GM12878 (cell line): ENCODE measurements at regions not wholly inside any gene's neighbourhood (a gene's known extent, or its start where the extent isn't known, plus 50 kb on each side); places are given as distances from the start of the nearest gene placed in this dataset.

Source experiments
- ATAC-seq: fragments of 200-7000 bp; cut with Tn5 transposase; 3 replicates; pipeline ENCODE4 v1.9.1; 2020; ENCODE audit warnings: mild to moderate bottlenecking, moderate library complexity
- BruUV-seq: library from RNA; stranded (reverse); fragments of 400-500 nt; replicated peaks from 2 replicates; lab custom pipeline; 2021; lab: Mats Ljungman, UMichigan
- CTCF ChIA-PET: fragments of 300-600 bp; sonication (Branson Sonifier 250); formaldehyde crosslinking; extraction: SDS; loops from one replicate; lab custom pipeline; 2021; ENCODE audit warnings: inconsistent platforms; lab: Yijun Ruan, JAX
- POLR2A ChIA-PET: fragments of 350-600 bp; formaldehyde crosslinking; extraction: SDS; loops from one replicate; lab custom pipeline; 2021; ENCODE audit warnings: inconsistent platforms; lab: Charles Lee
- RAD21 ChIA-PET: fragments of 300-600 bp; sonication (Branson Sonifier 250); formaldehyde crosslinking; loops from one replicate; lab custom pipeline; 2023; ENCODE audit warnings: antibody characterized with exemption; ENCODE audit not compliant: unreplicated experiment; lab: Charles Lee
- SMC1A ChIA-PET: fragments of 300-600 bp; sonication (Branson Sonifier 250); formaldehyde crosslinking; loops from one replicate; lab custom pipeline; 2023; ENCODE audit not compliant: unreplicated experiment, uncharacterized antibody; lab: Charles Lee
- DNase-seq: peaks from one replicate; pipeline ENCODE4 v3.0.0-alpha.2; 2011; ENCODE audit warnings: low read depth, low spot score
- FAIRE-seq: peaks from 3 replicates; lab custom pipeline; 2011; peaks lifted over from hg19 to GRCh38; lab: Jason Lieb, UNC
- H2AFZ ChIP-seq: 2 replicates; pipeline ENCODE4 v1.6.0; 2011; ENCODE audit warnings: low read depth, low read length, control low read depth; ENCODE audit not compliant: control insufficient read depth
- H3K27ac ChIP-seq: 2 replicates; pipeline ENCODE4 v1.5.1; 2011; ENCODE audit warnings: control low read depth; ENCODE audit not compliant: control insufficient read depth, insufficient read depth
- H3K27me3 ChIP-seq, 2 experiments: replicated peaks in 1 of 2; 2 replicates each; pipeline versions ENCODE4 v1.6.0 to v1.6.1; 2011; ENCODE audit warnings: low read length in 1 of 2; ENCODE audit not compliant: control insufficient read depth in 2 of 2, insufficient read depth in 2 of 2
- H3K36me3 ChIP-seq, 2 experiments: 2 replicates each; pipeline ENCODE4 v1.5.1; 2011; ENCODE audit warnings: low read length in 1 of 2; ENCODE audit not compliant: control insufficient read depth in 2 of 2, insufficient read depth in 2 of 2
- H3K4me1 ChIP-seq: 2 replicates; pipeline ENCODE4 v1.6.1; 2011; ENCODE audit warnings: mild to moderate bottlenecking, low read length, moderate library complexity, mixed read lengths; ENCODE audit not compliant: control insufficient read depth, insufficient read depth
- H3K4me2 ChIP-seq: 2 replicates; pipeline ENCODE4 v1.6.0; 2011; ENCODE audit warnings: control low read depth; ENCODE audit not compliant: control insufficient read depth, insufficient read depth
- H3K4me3 ChIP-seq: fragments of 200-600 bp; sonication (generic); 2 replicates; pipeline ENCODE4 v1.5.1; 2016
- H3K79me2 ChIP-seq: 2 replicates; pipeline ENCODE4 v1.6.0; 2011; ENCODE audit warnings: low read length; ENCODE audit not compliant: control insufficient read depth, insufficient read depth
- H3K9ac ChIP-seq: 2 replicates; pipeline ENCODE4 v1.8.0; 2011; ENCODE audit warnings: low read length, control low read depth, mixed read lengths; ENCODE audit not compliant: control insufficient read depth, insufficient read depth
- H3K9me3 ChIP-seq: replicated peaks from 3 replicates; pipeline ENCODE4 v1.5.1; 2011; ENCODE audit warnings: mild to moderate bottlenecking, low read length; ENCODE audit not compliant: control insufficient read depth, insufficient read depth
- H4K20me1 ChIP-seq: 2 replicates; pipeline ENCODE4 v1.6.0; 2011; ENCODE audit not compliant: control insufficient read depth, insufficient read depth
- BMI1 ChIP-seq: fragments of 450-650 bp; IDR thresholded peaks from 2 replicates; pipeline ENCODE4 v1.6.1; 2016; ENCODE audit warnings: mild to moderate bottlenecking, moderate library complexity, borderline replicate concordance
- CBFB ChIP-seq: IDR thresholded peaks from 2 replicates; pipeline ENCODE4 v1.6.1; 2016; ENCODE audit warnings: antibody characterized with exemption, low read depth
- CBX3 ChIP-seq: fragments of 200-600 bp; sonication (generic); IDR thresholded peaks from 2 replicates; pipeline ENCODE4 v1.6.1; 2016; ENCODE audit warnings: low read depth, borderline replicate concordance
- GABPA ChIP-seq: IDR thresholded peaks from 2 replicates; pipeline ENCODE4 v1.6.1; 2014; ENCODE audit warnings: antibody characterized with exemption, low read depth, mild to moderate bottlenecking, inconsistent platforms
- JUND ChIP-seq: IDR thresholded peaks from 2 replicates; pipeline ENCODE4 v1.6.1; 2012; ENCODE audit warnings: low read depth, mild to moderate bottlenecking, low read length, improper control_type of control experiment, moderate library complexity
- MAX ChIP-seq: IDR thresholded peaks from 2 replicates; pipeline ENCODE4 v1.6.1; 2012; ENCODE audit warnings: low read depth, low read length, improper control_type of control experiment
- NFXL1 ChIP-seq: fragments of 450-650 bp; IDR thresholded peaks from 2 replicates; pipeline ENCODE4 v1.6.1; 2017; ENCODE audit warnings: antibody characterized with exemption, mild to moderate bottlenecking, borderline replicate concordance
- POLR2AphosphoS5 ChIP-seq: IDR thresholded peaks from 2 replicates; pipeline ENCODE4 v1.6.1; 2011; ENCODE audit warnings: mild to moderate bottlenecking, low read length, inconsistent platforms
- RB1 ChIP-seq: fragments of 450-650 bp; formaldehyde crosslinking; IDR thresholded peaks from 2 replicates; pipeline ENCODE4 v1.6.1; 2017; ENCODE audit warnings: mild to moderate bottlenecking, borderline replicate concordance
- RUNX3 ChIP-seq: IDR thresholded peaks from 2 replicates; pipeline ENCODE4 v1.6.1; 2012; ENCODE audit warnings: low read length, inconsistent platforms
- SPI1 ChIP-seq: IDR thresholded peaks from 2 replicates; pipeline ENCODE4 v1.6.1; 2011; ENCODE audit warnings: low read depth, mild to moderate bottlenecking, low read length, moderate library complexity, borderline replicate concordance; ENCODE audit not compliant: insufficient read depth
- SREBF2 ChIP-seq: IDR thresholded peaks from 2 replicates; pipeline ENCODE4 v1.6.1; 2012; ENCODE audit warnings: mild to moderate bottlenecking, low read length
- TCF7 ChIP-seq: IDR thresholded peaks from 2 replicates; pipeline ENCODE4 v1.6.1; 2014; ENCODE audit warnings: antibody characterized with exemption, borderline replicate concordance
- USF2 ChIP-seq: IDR thresholded peaks from 2 replicates; pipeline ENCODE4 v1.6.1; 2011; ENCODE audit warnings: low read depth, low read length, improper control_type of control experiment, borderline replicate concordance
- YY1 ChIP-seq: IDR thresholded peaks from 2 replicates; pipeline ENCODE4 v1.6.1; 2011; ENCODE audit warnings: low read depth, mild to moderate bottlenecking, low read length
- ZBED1 ChIP-seq: IDR thresholded peaks from 2 replicates; pipeline ENCODE4 v1.6.1; 2016; ENCODE audit warnings: borderline replicate concordance
- WGBS: methylation state at CpG from one replicate; pipeline ENCODE4 v1.1.6; 2016; ENCODE audit warnings: low lambda C conversion rate; ENCODE audit not compliant: insufficient replicate concordance, insufficient coverage; ENCODE audit errors: missing lambda C conversion rate; 5-methylcytosine and 5-hydroxymethylcytosine counted together
- in situ Hi-C: fragments of 300-500 bp; cut with MboI; formaldehyde crosslinking; loops from 9 replicates; pipeline ENCODE4 v1.14.3; 2018; ENCODE audit warnings: mixed read lengths
- intact Hi-C: fragments of 100-400 bp; cut with micrococcal nuclease; formaldehyde crosslinking; loops from one replicate; pipeline ENCODE4 v1.14.2; 2022; ENCODE audit not compliant: unreplicated experiment

GRCh38 chr12:66859751-66860440, 181.0 kb upstream of the GRIP1 start:
- ChIA-PET RAD21 (no interaction called here), SMC1A (interaction anchor here (0.6 to 0.9 kb wide), 2 partner anchors 49 to 138 kb away, joined by 3 read pairs; no protein-coding TSS in a partner anchor), POLR2A (no interaction called here), CTCF (interaction anchor here (0.6 to 1.8 kb wide), 5 partner anchors 26 to 582 kb away, joined by 3 to 6 read pairs (median 3); no protein-coding TSS in a partner anchor)
- Histone ChIP-seq H3K9me3 (no peaks in the 10 kb centered on the region), H3K27me3 (no peaks in the 10 kb centered on the region), H3K9ac (no peak overlapping the region), H3K4me1 (no peaks in the 10 kb centered on the region), H3K36me3 (no peaks in the 10 kb centered on the region), H3K4me2 (no peak overlapping the region), H3K27ac (no peak overlapping the region), H4K20me1 (no peaks in the 10 kb centered on the region), H3K4me3 (no peak overlapping the region)
- FAIRE-seq (no peak), ATAC-seq (no peak), DNase-seq (no peak)
- intact Hi-C loops (loop anchor here (1.0 to 10.0 kb wide), 3 partner anchors 151 to 595 kb away; no protein-coding TSS in a partner anchor), in situ Hi-C loops (loop anchor here (5.0 kb wide), 1 partner anchor 173 kb away; no protein-coding TSS in a partner anchor)
- whole genome bisulfite sequencing = 33% methylated on average over 7 of the region's 7 CpGs
- no peak for TF ChIP-seq CBFB
- no peak for TF ChIP-seq SPI1
- TF ChIP-seq POLR2AphosphoS5 = no peak
- TF ChIP-seq TCF7 = no peak
- no peak for TF ChIP-seq MAX
- no peak for TF ChIP-seq USF2
- TF ChIP-seq BMI1 = no peak
- no peak for TF ChIP-seq RUNX3
- TF ChIP-seq NFXL1 = no peak
- no peak for TF ChIP-seq CBX3
- no peak for TF ChIP-seq RB1
- TF ChIP-seq SREBF2 = no peak
- no peak for TF ChIP-seq YY1
- TF ChIP-seq JUND = no peak
- TF ChIP-seq ZBED1 = no peak
- TF ChIP-seq GABPA = no peak
- TF ChIP-seq, all 136 proteins: peak for 0
- H2AFZ ChIP-seq = no peak overlapping the region
- no peaks in the 10 kb centered on the region for H3K79me2 ChIP-seq
- no TSS peak for BruUV-seq
